ENCODE measurements at regions not wholly inside any gene's neighbourhood (a gene's known extent, or its start where the extent isn't known, plus 50 kb on each side); places are given as distances from the start of the nearest gene placed in this dataset.

GRCh38 chr2:150625741-150626140 lies 138.3 kb upstream of the RND3 start:
- TF ChIP-seq CTCF (IDR thresholded peaks at IDR 0.05) (no peak), POLR2A (IDR thresholded peaks at IDR 0.05) (no peak)
